ENCODE measurements at regions not wholly inside any gene's neighbourhood (a gene's known extent, or its start where the extent isn't known, plus 50 kb on each side); places are given as distances from the start of the nearest gene placed in this dataset.
"Not testable (repeated sequence)": the region's sequence is repeated elsewhere in the genome, so short reads cannot be mapped to it uniquely, and the experiment has no call there.

GRCh38 chr10:62990126-62990525 lies 143.0 kb upstream of the NRBF2 start:
- POLR2A ChIA-PET = no interaction called here
- no peak overlapping the region for H3K27ac Mint-ChIP-seq
- no peak overlapping the region for H3K4me3 Mint-ChIP-seq
- no peak for DNase-seq
- H3K27me3 Mint-ChIP-seq = no peaks in the 10 kb centered on the region
- peaks cover 2% of the 10 kb centered on the region for H3K9me3 Mint-ChIP-seq
- peaks cover 2% of the 10 kb centered on the region for H3K4me1 Mint-ChIP-seq
- no peaks in the 10 kb centered on the region for H3K36me3 Mint-ChIP-seq (ENCODE audit: low read depth)
- CTCF ChIA-PET = no interaction called here

DNA sequence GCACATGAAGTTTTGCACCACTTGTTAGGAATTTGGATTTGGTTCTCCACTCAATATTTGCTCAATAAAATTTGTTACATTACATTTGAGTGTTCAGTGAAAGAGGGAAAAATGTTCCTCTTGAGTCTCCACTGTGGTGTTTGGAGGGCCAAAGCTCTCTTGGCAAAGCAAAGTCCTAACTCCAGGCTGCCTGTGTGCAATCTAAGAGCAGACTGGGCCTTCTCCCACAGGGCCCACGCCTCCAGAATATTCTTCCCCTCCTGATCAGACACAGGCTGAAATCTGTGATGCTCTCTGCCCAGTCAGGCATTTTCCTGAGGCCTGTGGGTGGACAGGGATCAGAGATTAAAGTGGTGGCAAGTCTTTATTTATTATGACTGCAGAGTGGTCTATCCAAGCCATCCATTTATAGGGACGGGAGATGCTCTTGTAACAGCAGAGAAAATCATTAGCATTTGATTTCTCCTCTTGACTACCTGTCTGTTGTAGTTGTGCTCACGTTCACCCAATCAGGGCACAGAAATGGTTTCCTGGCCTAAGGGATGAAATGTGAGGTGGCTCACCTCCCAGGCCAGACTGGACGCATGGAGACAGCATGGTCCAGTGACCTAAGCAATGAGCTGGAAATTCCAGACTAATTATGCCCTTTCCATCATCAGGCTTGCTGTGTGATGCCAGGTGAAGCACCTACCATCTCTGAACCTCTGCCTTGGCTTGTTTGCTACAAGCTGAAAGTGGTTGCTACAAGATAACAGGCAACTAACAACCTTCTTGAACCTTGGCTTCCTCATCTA lies 147.1 kb upstream of the NRBF2 start:
- Mint-ChIP-seq H3K27me3 (no peaks in the 10 kb centered on the region), H3K4me3 (no peak overlapping the region), H3K27ac (no peak overlapping the region), H3K9me3 (no peaks in the 10 kb centered on the region), H3K4me1 (no peaks in the 10 kb centered on the region), H3K36me3 (ENCODE audit: low read depth) (no peaks in the 10 kb centered on the region)
- ChIA-PET POLR2A (no interaction called here), CTCF (interaction anchor here (1.4 kb wide), 1 partner anchor 13 kb away, joined by 3 read pairs; no protein-coding TSS in a partner anchor)
- no peak for DNase-seq

DNA sequence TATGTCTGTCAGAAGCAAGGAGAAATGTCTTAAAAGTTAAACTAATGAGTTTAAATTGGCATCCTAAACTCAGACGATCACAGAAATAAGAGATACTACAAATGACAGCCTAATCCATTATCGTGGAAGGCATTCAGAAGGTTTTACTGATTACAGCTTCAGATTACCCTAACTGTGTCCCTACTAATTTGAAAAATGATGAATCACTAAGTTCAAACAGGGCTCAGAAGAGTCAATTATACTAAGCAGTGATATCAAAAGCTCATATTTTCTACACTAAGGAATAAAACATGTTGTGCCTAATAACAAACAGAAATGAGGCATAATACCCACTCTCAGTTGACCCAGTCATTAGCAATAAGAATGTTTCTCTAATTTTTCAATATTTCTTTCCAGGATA lies 152.0 kb upstream of the NRBF2 start:
- no peak overlapping the region for H3K27ac Mint-ChIP-seq
- H3K4me3 Mint-ChIP-seq = no peak overlapping the region
- ChIA-PET CTCF (no interaction called here), POLR2A (no interaction called here)
- no peaks in the 10 kb centered on the region for H3K36me3 Mint-ChIP-seq (ENCODE audit: low read depth)
- H3K9me3 Mint-ChIP-seq = peaks cover 5% of the 10 kb centered on the region
- H3K4me1 Mint-ChIP-seq = peaks cover 1% of the 10 kb centered on the region
- DNase-seq = no peak
- H3K27me3 Mint-ChIP-seq = no peaks in the 10 kb centered on the region

GRCh38 chr10:62980687-62981086 lies 152.4 kb upstream of the NRBF2 start:
- Mint-ChIP-seq H3K27me3 (no peaks in the 10 kb centered on the region), H3K36me3 (ENCODE audit: low read depth) (no peaks in the 10 kb centered on the region), H3K4me1 (peaks cover 1% of the 10 kb centered on the region), H3K4me3 (no peak overlapping the region), H3K9me3 (peaks cover 5% of the 10 kb centered on the region), H3K27ac (no peak overlapping the region)
- ChIA-PET POLR2A (no interaction called here), CTCF (no interaction called here)
- DNase-seq = no peak

GRCh38 chr10:62979921-62980320 lies 153.2 kb upstream of the NRBF2 start:
- no peak for DNase-seq
- H3K4me1 Mint-ChIP-seq = peaks cover 1% of the 10 kb centered on the region
- CTCF ChIA-PET = no interaction called here
- peaks cover 11% of the 10 kb centered on the region for H3K9me3 Mint-ChIP-seq
- no peak overlapping the region for H3K4me3 Mint-ChIP-seq
- H3K27ac Mint-ChIP-seq = no peak overlapping the region
- POLR2A ChIA-PET = no interaction called here
- H3K27me3 Mint-ChIP-seq = no peaks in the 10 kb centered on the region
- H3K36me3 Mint-ChIP-seq (ENCODE audit: low read depth) = no peaks in the 10 kb centered on the region

DNA sequence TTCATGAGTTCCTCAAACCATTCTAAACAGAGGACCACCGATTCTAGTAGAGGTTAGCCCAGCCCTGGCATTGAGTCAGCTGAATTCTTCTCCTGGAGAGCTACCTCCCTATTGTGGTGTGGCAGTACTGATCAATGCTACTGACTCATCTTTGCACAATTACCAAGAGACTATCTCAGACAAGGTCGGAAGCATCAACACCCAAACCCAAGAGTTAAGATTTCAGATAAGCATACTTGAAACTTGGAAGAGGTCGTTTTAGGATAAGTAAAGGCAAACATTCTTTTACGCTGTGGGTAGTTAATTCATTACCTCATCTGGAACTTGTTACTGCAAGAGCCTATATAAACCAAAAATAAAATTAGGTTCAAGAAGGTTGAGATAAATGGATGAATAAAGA lies 154.6 kb upstream of the NRBF2 start:
- H3K4me1 Mint-ChIP-seq = peaks cover 1% of the 10 kb centered on the region
- ChIA-PET POLR2A (no interaction called here), CTCF (no interaction called here)
- no peaks in the 10 kb centered on the region for H3K27me3 Mint-ChIP-seq
- H3K36me3 Mint-ChIP-seq (ENCODE audit: low read depth) = no peaks in the 10 kb centered on the region
- no peak overlapping the region for H3K4me3 Mint-ChIP-seq
- DNase-seq = no peak
- H3K27ac Mint-ChIP-seq = no peak overlapping the region
- H3K9me3 Mint-ChIP-seq = peaks cover 11% of the 10 kb centered on the region

- H3K36me3 Mint-ChIP-seq (ENCODE audit: low read depth); H3K27ac Mint-ChIP-seq; DNase-seq; CTCF ChIA-PET; H3K4me1 Mint-ChIP-seq; POLR2A ChIA-PET; H3K27me3 Mint-ChIP-seq; H3K4me3 Mint-ChIP-seq: not testable (repeated sequence)
- H3K9me3 Mint-ChIP-seq = peaks cover 13% of the 10 kb centered on the region
These were observed 158.3 kb upstream of the NRBF2 start for GRCh38 chr10:62974795-62975194.

- Mint-ChIP-seq H3K36me3 (ENCODE audit: low read depth) (no peaks in the 10 kb centered on the region), H3K4me3 (no peak overlapping the region), H3K9me3 (peaks cover 11% of the 10 kb centered on the region), H3K27ac (no peak overlapping the region), H3K27me3 (peaks cover 5% of the 10 kb centered on the region), H3K4me1 (no peaks in the 10 kb centered on the region)
- no peak for DNase-seq
- ChIA-PET POLR2A (no interaction called here), CTCF (no interaction called here)
These were observed 155.9 kb upstream of the EGR2 start for GRCh38 chr10:62972103-62972502.

GRCh38 chr10:62964026-62964425 lies 147.9 kb upstream of the EGR2 start:
- Mint-ChIP-seq H3K4me1 (no peaks in the 10 kb centered on the region), H3K4me3 (no peak overlapping the region), H3K27ac (no peak overlapping the region), H3K27me3 (peaks cover 7% of the 10 kb centered on the region), H3K9me3 (no peaks in the 10 kb centered on the region), H3K36me3 (ENCODE audit: low read depth) (no peaks in the 10 kb centered on the region)
- DNase-seq = no peak
- ChIA-PET CTCF (no interaction called here), POLR2A (no interaction called here)

DNA sequence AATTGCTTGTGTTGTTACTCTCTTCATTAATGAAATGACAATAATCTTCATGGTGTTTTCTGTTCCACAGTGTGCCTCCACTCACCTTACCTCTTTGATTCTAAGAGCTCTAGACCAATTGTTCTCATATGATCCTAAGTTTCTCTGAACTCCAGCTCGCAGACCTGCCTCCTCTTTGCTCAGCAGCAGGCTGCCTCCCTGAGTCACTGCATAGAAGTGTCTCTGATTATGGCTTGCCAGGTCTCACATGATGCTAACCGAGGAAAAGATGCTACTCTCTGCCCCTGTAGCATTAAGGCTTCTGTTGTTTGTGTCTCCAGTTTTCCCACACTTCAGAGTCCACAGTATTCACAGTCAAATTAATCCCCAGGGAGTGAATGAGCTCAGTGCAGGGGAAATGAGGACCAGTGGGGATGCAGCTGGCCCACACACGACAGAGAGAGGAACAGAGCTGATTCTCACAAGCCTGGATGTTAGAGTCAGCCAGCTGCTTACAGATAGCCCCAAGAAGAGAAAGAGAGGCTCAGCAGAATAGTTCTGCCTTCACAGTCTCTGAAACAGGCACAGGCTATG lies 145.9 kb upstream of the EGR2 start:
- H3K27me3 Mint-ChIP-seq = peaks cover 13% of the 10 kb centered on the region
- CTCF ChIA-PET = interaction anchor here (0.5 kb wide), 1 partner anchor 173 kb away, joined by 3 read pairs; no protein-coding TSS in a partner anchor
- POLR2A ChIA-PET = no interaction called here
- no peak for DNase-seq
- H3K4me1 Mint-ChIP-seq = no peaks in the 10 kb centered on the region
- H3K36me3 Mint-ChIP-seq (ENCODE audit: low read depth) = no peaks in the 10 kb centered on the region
- H3K9me3 Mint-ChIP-seq = no peaks in the 10 kb centered on the region
- H3K4me3 Mint-ChIP-seq = no peak overlapping the region
- H3K27ac Mint-ChIP-seq = no peak overlapping the region

- ChIA-PET POLR2A (interaction anchor here (0.5 kb wide), 1 partner anchor 39 kb away, joined by 3 read pairs; no protein-coding TSS in a partner anchor), CTCF (no interaction called here)
- Mint-ChIP-seq H3K4me3 (no peak overlapping the region), H3K9me3 (no peaks in the 10 kb centered on the region), H3K4me1 (no peaks in the 10 kb centered on the region), H3K27me3 (peaks cover 14% of the 10 kb centered on the region), H3K36me3 (ENCODE audit: low read depth) (no peaks in the 10 kb centered on the region), H3K27ac (no peak overlapping the region)
- no peak for DNase-seq
These were observed 144.2 kb upstream of the EGR2 start for GRCh38 chr10:62960416-62960815.

- POLR2A ChIA-PET = no interaction called here
- H3K36me3 Mint-ChIP-seq (ENCODE audit: low read depth) = no peaks in the 10 kb centered on the region
These were observed 143.4 kb upstream of the EGR2 start for GRCh38 chr10:62959553-62959952.

DNA sequence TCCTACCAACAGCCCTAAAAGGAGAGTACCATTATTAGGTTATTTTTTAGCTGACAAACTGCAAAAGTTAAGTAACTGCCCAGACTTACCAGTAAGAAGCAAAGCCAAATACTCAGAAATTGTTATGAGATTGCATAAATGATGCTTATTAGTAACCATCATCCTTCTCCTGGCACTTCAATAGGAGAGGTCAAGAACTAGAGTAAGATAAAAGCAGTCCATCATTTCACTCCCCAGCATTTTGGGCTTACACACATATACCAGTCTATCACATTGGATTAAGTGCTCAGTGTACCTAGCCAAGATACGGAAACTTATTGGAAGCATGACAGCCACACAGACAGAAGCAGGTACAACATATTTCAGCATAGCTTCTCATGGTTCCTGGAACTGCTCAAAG lies 142.8 kb upstream of the EGR2 start:
- POLR2A ChIA-PET = no interaction called here
- Mint-ChIP-seq H3K4me3 (no peak overlapping the region), H3K9me3 (no peaks in the 10 kb centered on the region), H3K27me3 (peaks cover 14% of the 10 kb centered on the region), H3K27ac (no peak overlapping the region), H3K36me3 (ENCODE audit: low read depth) (no peaks in the 10 kb centered on the region), H3K4me1 (no peaks in the 10 kb centered on the region)
- no peak for DNase-seq
- CTCF ChIA-PET = no interaction called here

More at GRCh38 chr10:62959553-62959952, 143.4 kb upstream of the EGR2 start:
- Mint-ChIP-seq H3K4me3 (no peak overlapping the region), H3K9me3 (no peaks in the 10 kb centered on the region), H3K27ac (no peak overlapping the region), H3K27me3 (peaks cover 14% of the 10 kb centered on the region), H3K4me1 (no peaks in the 10 kb centered on the region)
- CTCF ChIA-PET = no interaction called here
- DNase-seq = no peak

DNA sequence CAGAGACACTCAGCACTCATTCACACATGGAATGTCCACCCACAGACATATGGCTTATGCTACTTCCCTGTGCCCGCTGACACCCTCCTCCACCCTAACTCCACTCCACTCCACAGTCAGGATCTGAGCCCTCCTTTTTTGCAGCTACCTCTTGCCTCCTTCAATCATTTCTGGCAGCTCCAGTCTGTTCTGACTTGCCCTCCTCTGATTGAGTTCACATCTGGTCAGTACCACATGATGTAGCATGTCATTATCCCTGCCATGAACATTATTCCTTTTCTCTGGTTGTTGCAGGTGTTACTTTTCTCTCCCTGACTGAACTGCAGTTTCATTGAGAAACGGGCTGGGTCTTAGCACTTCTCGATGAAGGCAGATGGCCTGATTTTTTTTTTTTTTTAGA lies 130.1 kb upstream of the EGR2 start:
- H3K27ac Mint-ChIP-seq = no peak overlapping the region
- ChIA-PET POLR2A (no interaction called here), CTCF (interaction anchor here (1.6 kb wide), 1 partner anchor 11 kb away, joined by 3 read pairs; no protein-coding TSS in a partner anchor)
- DNase-seq = no peak
- no peaks in the 10 kb centered on the region for H3K4me1 Mint-ChIP-seq
- no peaks in the 10 kb centered on the region for H3K9me3 Mint-ChIP-seq
- H3K36me3 Mint-ChIP-seq (ENCODE audit: low read depth) = no peaks in the 10 kb centered on the region
- no peak overlapping the region for H3K4me3 Mint-ChIP-seq
- peaks cover 6% of the 10 kb centered on the region for H3K27me3 Mint-ChIP-seq
